HG02840 (cell line): ENCODE measurements at regions not wholly inside any gene's neighbourhood (a gene's known extent, or its start where the extent isn't known, plus 50 kb on each side); places are given as distances from the start of the nearest gene placed in this dataset.

Experiments used
- ATAC-seq: cut with Tn5 transposase; IDR thresholded peaks from one replicate; pipeline ENCODE4 v1.9.1; 2021; ENCODE audit warnings: mild to moderate bottlenecking, moderate library complexity, moderate number of reproducible peaks; ENCODE audit not compliant: unreplicated experiment, low FRiP score

DNA sequence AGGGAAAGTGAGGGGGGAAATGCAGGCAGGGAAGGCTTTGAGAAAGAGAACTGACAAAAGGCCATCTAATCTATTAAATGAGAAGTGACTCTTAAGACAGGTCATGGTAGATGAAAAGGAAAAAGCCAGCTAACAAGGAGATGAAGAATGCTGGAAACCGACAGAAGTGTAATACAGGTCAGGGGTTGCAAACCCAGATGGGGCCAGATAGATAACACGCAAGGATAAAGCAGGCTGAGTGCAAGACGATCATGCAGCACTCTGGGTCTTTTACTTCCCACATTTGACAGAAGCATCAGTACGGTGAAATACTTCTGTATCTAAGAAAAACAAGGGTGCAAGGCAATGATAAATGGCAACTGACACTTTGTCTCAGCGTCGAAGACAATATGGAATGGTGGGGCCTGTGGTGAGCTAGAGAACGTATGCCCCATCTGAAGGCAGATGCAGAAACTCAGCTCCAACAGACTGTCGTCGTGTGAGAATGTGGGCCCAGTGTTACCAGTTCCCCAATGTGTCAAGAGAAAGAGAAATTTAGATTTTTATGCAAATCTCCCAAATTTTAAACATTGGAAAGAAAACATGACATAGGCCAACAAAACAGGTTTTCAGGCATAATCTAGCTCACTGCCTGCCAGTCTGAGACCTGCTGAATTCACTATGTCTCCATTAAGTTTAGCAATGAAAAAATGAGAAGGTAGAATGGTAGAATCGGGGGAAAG, 187.4 kb downstream of the PHLDA1 start:
- no peak for ATAC-seq

GRCh38 chr12:75842090-75842489, 189.5 kb downstream of the PHLDA1 start:
- ATAC-seq = no peak

GRCh38 chr12:75840994-75841355, 190.6 kb downstream of the PHLDA1 start:
- no peak for ATAC-seq

DNA sequence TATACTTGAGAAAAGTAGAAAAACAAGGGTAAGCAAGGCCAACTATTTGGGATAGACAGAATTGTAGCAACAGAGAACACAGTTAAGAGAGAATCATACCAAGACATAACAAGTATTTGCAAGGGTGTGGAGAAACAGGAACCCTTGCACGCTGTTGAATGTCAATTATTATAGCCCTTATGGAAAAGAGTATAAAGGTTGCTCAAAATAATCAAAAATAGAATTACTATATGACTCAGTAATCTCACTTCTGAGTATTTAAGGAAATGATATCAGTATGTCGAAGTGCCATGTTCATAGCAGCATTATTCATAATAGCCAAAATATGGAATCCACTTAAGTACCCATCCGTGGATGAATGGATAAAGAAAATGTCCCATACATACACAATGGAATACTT, 193.3 kb downstream of the PHLDA1 start:
- no peak for ATAC-seq

DNA sequence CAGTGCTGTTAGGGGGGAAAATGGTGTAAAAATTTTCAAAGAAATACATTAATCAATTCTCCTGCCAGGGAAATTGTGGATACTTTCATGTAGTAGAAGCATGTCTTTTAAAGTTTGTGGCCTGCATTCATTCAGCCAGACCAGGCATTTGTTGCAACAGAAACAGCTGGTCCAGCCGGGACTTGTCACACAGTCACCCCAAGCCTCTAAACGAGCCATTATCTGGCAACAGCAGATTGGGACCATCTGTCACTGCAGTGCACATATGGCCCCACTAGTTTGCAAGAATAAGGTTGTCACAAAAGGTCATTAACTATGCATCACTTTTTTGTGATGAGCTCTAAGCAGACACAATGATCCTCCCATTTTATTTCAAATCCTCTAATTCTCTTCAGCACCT, 193.9 kb downstream of the PHLDA1 start:
- no peak for ATAC-seq

GRCh38 chr12:75836533-75836932, 195.0 kb downstream of the PHLDA1 start:
- no peak for ATAC-seq

DNA sequence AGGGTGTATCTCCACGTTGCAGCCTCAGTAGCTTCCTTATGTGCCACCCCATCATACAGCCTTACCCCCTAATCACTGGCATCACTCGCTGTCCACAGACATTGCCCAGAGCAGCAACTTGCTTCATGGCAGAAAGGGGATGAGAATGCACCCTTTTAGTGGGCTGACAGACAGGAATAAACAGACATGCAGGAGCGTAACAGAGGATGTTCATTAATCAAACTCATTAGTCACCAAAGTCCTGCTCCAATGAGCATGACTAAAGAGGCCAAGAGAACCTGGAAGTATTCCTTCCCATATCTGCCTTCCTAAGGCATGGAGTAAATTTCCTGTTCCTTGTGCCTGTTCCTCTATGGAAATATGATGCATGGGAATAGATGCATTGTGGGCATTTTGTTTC, 197.0 kb downstream of the PHLDA1 start:
- no peak for ATAC-seq

DNA sequence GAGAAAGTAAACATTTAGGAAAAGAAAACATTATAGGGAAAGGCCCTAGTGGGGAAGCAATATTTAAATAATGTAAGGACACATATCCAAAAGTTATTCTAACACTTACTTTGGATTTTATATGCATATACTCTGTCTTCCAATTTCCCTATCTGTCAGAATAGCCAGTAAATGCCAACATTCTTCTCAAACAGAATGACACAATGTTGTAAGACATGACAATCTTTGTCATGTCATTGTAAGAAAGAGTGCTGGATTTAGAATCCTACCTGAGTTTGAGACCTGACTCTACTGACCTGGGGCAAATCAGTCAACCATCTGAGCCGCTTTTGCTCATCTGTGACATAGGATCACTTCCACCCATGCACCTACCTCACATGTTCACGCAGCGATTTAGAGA, 198.3 kb downstream of the PHLDA1 start:
- ATAC-seq = no peak

DNA sequence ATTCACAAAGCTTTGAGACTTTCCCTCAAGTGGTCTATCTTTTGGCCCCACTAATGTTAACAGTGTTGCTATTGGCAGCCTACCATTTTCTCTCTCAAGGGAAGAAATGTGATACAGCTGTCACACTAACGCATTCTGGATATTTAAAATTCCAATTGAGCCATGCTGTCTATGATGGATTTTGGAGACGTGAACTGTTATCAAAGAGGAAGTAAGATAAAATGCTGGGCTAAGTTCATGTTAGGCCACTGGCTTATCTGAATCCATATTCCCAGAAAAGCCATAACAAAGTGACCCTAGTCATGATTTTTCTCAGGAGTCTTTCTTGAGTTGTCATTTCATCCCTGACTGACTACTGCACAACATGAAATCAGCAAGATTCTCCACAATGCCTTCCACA, 200.2 kb downstream of the PHLDA1 start:
- ATAC-seq = no peak

- no peak for ATAC-seq
These were observed 204.5 kb downstream of the PHLDA1 start for GRCh38 chr12:75827061-75827460.

GRCh38 chr12:75825686-75826085, 205.9 kb downstream of the PHLDA1 start:
- ATAC-seq = no peak

DNA sequence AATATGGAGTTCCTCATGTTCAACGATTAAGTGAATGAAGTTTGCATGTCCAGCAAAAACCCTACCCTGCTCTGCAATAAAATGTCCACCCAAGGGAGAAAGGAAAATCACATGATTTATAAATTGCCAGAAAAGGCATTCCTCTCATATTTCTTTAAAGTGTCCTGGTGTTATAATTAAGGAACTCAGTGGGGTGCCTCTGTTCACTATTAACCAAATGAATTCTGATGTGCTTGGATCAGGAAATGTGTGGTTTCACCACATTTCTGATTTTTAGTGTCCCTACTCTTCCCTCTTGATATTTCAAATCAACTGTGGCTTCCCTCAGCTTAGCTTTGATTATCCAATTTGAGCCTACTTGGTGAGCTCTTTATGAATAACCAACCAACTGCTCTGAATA, 208.1 kb downstream of the PHLDA1 start:
- no peak for ATAC-seq

DNA sequence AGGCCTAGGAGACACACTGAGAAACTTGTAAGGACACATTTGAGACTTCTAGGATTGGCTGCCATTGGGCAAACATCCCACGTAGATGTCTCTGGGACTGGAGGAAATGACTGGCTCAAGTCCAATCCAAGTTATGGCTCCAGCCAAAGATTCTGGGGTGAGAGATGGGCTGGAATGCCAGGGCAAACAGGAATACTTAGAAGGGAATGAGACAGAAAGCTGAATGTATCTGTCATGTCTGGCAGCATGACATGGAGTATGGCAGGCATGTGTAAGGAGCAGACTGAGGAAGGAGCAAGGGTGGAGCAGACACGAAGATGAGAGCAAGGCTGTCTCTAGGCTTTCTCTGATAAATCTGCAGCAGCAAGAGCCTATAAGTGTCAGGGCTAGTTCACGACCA, 209.2 kb downstream of the PHLDA1 start:
- ATAC-seq = no peak

DNA sequence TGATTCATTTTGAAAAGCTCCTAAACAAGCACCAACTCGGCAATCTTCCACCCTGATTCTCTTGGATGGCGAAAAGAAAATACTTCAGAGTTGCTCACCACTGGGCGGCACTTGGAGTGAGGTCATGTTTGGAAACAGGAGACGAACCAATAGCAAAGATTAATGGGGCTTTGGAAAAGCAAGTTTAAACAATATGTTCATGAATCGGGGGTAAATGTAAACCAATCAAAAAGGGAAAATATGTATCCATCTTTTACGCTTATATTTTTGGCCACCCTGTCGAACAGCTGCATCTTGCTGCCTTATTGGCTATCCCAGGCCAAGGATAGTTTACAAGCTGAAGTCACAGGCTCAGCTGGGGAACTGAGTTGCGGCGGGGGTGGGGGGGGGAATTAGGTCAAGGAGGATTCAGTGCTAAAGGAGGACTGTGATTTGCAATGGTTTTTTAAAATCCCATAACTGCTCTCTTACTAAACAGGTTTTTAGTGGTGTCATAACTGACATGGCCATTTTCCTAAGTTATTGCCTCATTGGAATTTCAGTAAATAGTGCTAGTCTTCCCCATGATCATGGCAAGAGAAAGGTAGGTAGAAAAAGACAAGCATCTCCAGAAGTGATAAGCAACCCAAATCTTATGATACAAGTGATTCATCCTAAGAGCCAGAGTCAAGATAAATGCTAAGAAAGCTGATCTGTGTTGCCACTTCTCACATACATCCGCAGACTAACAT, 210.6 kb downstream of the PHLDA1 start:
- ATAC-seq = no peak

- no peak for ATAC-seq
These were observed 211.5 kb downstream of the PHLDA1 start for GRCh38 chr12:75820071-75820470.

GRCh38 chr12:75819512-75819911, 212.1 kb downstream of the PHLDA1 start:
- ATAC-seq = no peak

DNA sequence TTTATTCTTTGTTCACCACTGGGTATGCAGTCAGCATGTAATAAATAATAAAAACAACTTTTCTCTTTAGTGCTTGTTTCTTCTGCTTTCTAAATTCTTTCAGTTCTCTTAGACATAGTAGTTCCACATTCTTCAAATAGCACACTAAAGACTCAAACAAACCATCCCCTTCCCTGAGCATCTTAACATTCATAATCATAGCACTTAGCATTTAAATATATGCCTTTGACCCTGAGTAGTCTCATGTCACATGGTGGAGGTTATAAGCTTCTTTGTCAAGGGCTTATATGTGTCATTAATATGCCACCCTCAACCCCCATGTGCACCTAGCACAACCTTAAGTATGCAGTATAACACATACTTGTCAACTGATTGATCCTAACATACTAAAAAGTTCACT, 212.7 kb downstream of the PHLDA1 start:
- no peak for ATAC-seq

GRCh38 chr12:75816897-75817296, 214.7 kb downstream of the PHLDA1 start:
- no peak for ATAC-seq

GRCh38 chr12:75815756-75816155, 215.8 kb downstream of the PHLDA1 start:
- ATAC-seq = no peak

- no peak for ATAC-seq
These were observed 216.5 kb downstream of the PHLDA1 start for GRCh38 chr12:75814851-75815754.

DNA sequence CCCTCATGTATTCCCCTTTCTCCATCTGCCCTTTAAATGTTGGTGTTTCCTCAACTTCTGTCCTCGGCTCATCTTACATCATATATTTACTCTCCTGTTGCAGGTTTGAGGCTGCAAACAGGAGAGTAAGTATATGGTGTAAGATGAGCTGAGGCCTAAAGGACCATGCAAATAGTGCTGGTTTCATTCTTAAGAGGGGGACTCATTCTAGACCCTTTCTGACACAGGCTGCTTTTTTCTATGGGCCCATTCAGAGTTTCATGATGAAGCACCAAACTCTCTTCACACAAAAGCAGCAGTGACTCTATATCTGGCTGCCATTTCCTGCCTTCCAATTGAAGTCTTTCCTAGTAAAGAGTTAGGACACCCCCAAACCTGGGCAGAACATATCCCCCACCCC, 218.5 kb downstream of the PHLDA1 start:
- no peak for ATAC-seq
